Central memory CD4-positive, alpha-beta T cell (primary cell): ENCODE measurements at regions not wholly inside any gene's neighbourhood (a gene's known extent, or its start where the extent isn't known, plus 50 kb on each side); places are given as distances from the start of the nearest gene placed in this dataset.
"Not testable (repeated sequence)": the region's sequence is repeated elsewhere in the genome, so short reads cannot be mapped to it uniquely, and the experiment has no call there.

Experiments
- DNase-seq: peaks from one replicate; pipeline ENCODE4 v3.0.0; 2022

- DNase-seq = no peak
Observed at GRCh38 chr15:36191459-36191858, 388.0 kb upstream of the CDIN1 start.

- not testable (repeated sequence) for DNase-seq
Observed at GRCh38 chr15:36195361-36196007, 383.9 kb upstream of the CDIN1 start.

- DNase-seq = no peak
Observed at GRCh38 chr15:36208868-36209582, 370.4 kb upstream of the CDIN1 start.

GRCh38 chr15:36210426-36210825 is 369.0 kb upstream of the CDIN1 start:
- DNase-seq = no peak

- DNase-seq = no peak
Observed at GRCh38 chr15:36218322-36218721, 361.1 kb upstream of the CDIN1 start.

GRCh38 chr15:36218991-36219390 is 360.4 kb upstream of the CDIN1 start:
- no peak for DNase-seq

GRCh38 chr15:36221992-36222391 is 357.4 kb upstream of the CDIN1 start:
- DNase-seq = no peak

- DNase-seq = no peak
Observed at GRCh38 chr15:36230776-36231175, 348.6 kb upstream of the CDIN1 start.

- no peak for DNase-seq
Observed at GRCh38 chr15:36232491-36232890, 346.9 kb upstream of the CDIN1 start.

GRCh38 chr15:36234743-36235142 is 344.7 kb upstream of the CDIN1 start:
- DNase-seq = no peak

GRCh38 chr15:36235173-36235572 is 344.3 kb upstream of the CDIN1 start:
- DNase-seq = no peak

GRCh38 chr15:36239509-36239908 is 339.9 kb upstream of the CDIN1 start:
- no peak for DNase-seq

GRCh38 chr15:36251450-36251849 is 328.0 kb upstream of the CDIN1 start:
- DNase-seq = no peak

GRCh38 chr15:36252146-36252711 is 327.2 kb upstream of the CDIN1 start:
- DNase-seq = no peak

- DNase-seq = no peak
Observed at GRCh38 chr15:36254426-36254825, 325.0 kb upstream of the CDIN1 start.

- no peak for DNase-seq
Observed at GRCh38 chr15:36256404-36256807, 323.0 kb upstream of the CDIN1 start.

GRCh38 chr15:36263666-36264065 is 315.8 kb upstream of the CDIN1 start:
- DNase-seq = no peak

- no peak for DNase-seq
Observed at GRCh38 chr15:36265422-36265821, 314.0 kb upstream of the CDIN1 start.

- DNase-seq = no peak
Observed at GRCh38 chr15:36271048-36271447, 308.4 kb upstream of the CDIN1 start.

- no peak for DNase-seq
Observed at GRCh38 chr15:36275656-36276055, 303.8 kb upstream of the CDIN1 start.

GRCh38 chr15:36278219-36278618 is 301.2 kb upstream of the CDIN1 start:
- no peak for DNase-seq

- DNase-seq = no peak
Observed at GRCh38 chr15:36282821-36283220, 296.6 kb upstream of the CDIN1 start.

- DNase-seq = no peak
Observed at GRCh38 chr15:36284911-36285310, 294.5 kb upstream of the CDIN1 start.

- no peak for DNase-seq
Observed at GRCh38 chr15:36291501-36291900, 287.9 kb upstream of the CDIN1 start.
